C4-2B (cell line): ENCODE measurements at regions not wholly inside any gene's neighbourhood (a gene's known extent, or its start where the extent isn't known, plus 50 kb on each side); places are given as distances from the start of the nearest gene placed in this dataset.

Experiments used
- CTCF ChIP-seq: fragments of 450-650 bp; conservative IDR thresholded peaks from 2 replicates; pipeline ENCODE4 v1.5.1; 2017; ENCODE audit warnings: mild to moderate bottlenecking
- ZFX ChIP-seq: fragments of 450-650 bp; IDR thresholded peaks from 2 replicates; pipeline ENCODE4 v1.6.1; 2017

GRCh38 chr7:46970476-46970875 lies 611.4 kb downstream of the TNS3 start:
- no peak for TF ChIP-seq CTCF
- no peak for TF ChIP-seq ZFX
